Neural cell (in vitro differentiated cells): ENCODE measurements at regions not wholly inside any gene's neighbourhood (a gene's known extent, or its start where the extent isn't known, plus 50 kb on each side); places are given as distances from the start of the nearest gene placed in this dataset.

Experiments used
- H2AFZ ChIP-seq: fragments of 200-600, 300-800 bp; sonication (generic), shearing (Covaris generic); 2 replicates; pipeline ENCODE4 v1.6.0; 2014; ENCODE audit warnings: low read depth, mild to moderate bottlenecking, antibody characterized with exemption, low read length, moderate library complexity
- H3F3A ChIP-seq: fragments of 200-600 bp; shearing (Covaris generic); 2 replicates; pipeline ENCODE4 v1.6.1; 2016; ENCODE audit warnings: mild to moderate bottlenecking, moderate library complexity, mixed read lengths, antibody characterized with exemption, low read length; ENCODE audit not compliant: insufficient read depth, poor library complexity, severe bottlenecking
- H3K27ac ChIP-seq: fragments of 200-600, 300-800 bp; sonication (generic), shearing (Covaris generic); 2 replicates; pipeline ENCODE4 v1.5.1; 2014; ENCODE audit warnings: mild to moderate bottlenecking, low read length, moderate library complexity
- H3K27me3 ChIP-seq: fragments of 300-800, 200-600 bp; sonication (generic), shearing (Covaris generic); 2 replicates; pipeline ENCODE4 v1.6.0; 2014; ENCODE audit warnings: mild to moderate bottlenecking, low read depth, low read length, moderate library complexity; ENCODE audit not compliant: insufficient read depth
- H3K36me3 ChIP-seq: fragments of 300-800, 200-600 bp; sonication (generic), shearing (Covaris generic); 2 replicates; pipeline ENCODE4 v1.5.1; 2014; ENCODE audit warnings: mild to moderate bottlenecking, antibody characterized with exemption, low read length, moderate library complexity; ENCODE audit not compliant: insufficient read depth
- H3K4me2 ChIP-seq: fragments of 300-800, 200-600 bp; sonication (generic), shearing (Covaris generic); 2 replicates; pipeline ENCODE4 v1.6.0; 2014; ENCODE audit warnings: mild to moderate bottlenecking, low read length
- H3K4me3 ChIP-seq: fragments of 300-800, 200-600 bp; sonication (generic), shearing (Covaris generic); 2 replicates; pipeline ENCODE4 v1.5.1; 2014; ENCODE audit warnings: mild to moderate bottlenecking, low read length, moderate library complexity
- H3K79me2 ChIP-seq: fragments of 200-600 bp; shearing (Covaris generic); replicated peaks from 2 replicates; pipeline ENCODE4 v1.6.0; 2014; ENCODE audit warnings: mild to moderate bottlenecking, low read length, moderate library complexity; ENCODE audit not compliant: insufficient read depth
- H3K9ac ChIP-seq: fragments of 300-800, 200-600 bp; sonication (generic), shearing (Covaris generic); 2 replicates; pipeline ENCODE4 v1.6.1; 2016; ENCODE audit warnings: mild to moderate bottlenecking, low read length, mixed read lengths
- H3K9me2 ChIP-seq: fragments of 200-600 bp; shearing (Covaris generic); 2 replicates; pipeline ENCODE4 v1.6.1; 2016; ENCODE audit warnings: mild to moderate bottlenecking, low read length, mixed read lengths; ENCODE audit not compliant: insufficient read depth
- H3K9me3 ChIP-seq: fragments of 200-600, 300-800 bp; sonication (generic), shearing (Covaris generic); 2 replicates; pipeline ENCODE4 v1.6.1; 2016; ENCODE audit warnings: mild to moderate bottlenecking, mixed run types, low read length, moderate library complexity, mixed read lengths
- H4K20me1 ChIP-seq: fragments of 200-600 bp; shearing (Covaris generic); 2 replicates; pipeline ENCODE4 v1.6.1; 2016; ENCODE audit warnings: mild to moderate bottlenecking, mixed run types; ENCODE audit not compliant: insufficient read depth
- CTCF ChIP-seq: fragments of 450-650 bp; IDR thresholded peaks from 2 replicates; pipeline ENCODE4 v1.5.1; 2014; ENCODE audit warnings: antibody characterized with exemption, mild to moderate bottlenecking, moderate library complexity; ENCODE audit not compliant: poor library complexity, severe bottlenecking
- EP300 ChIP-seq: fragments of 450-650 bp; conservative IDR thresholded peaks from 2 replicates; pipeline ENCODE4 v1.6.1; 2014; ENCODE audit warnings: antibody characterized with exemption, mild to moderate bottlenecking, moderate library complexity; ENCODE audit not compliant: poor library complexity, severe bottlenecking
- EZH2 ChIP-seq: fragments of 200-600, 300-800 bp; shearing (Covaris generic), sonication (generic); IDR thresholded peaks from 2 replicates; pipeline ENCODE4 v1.6.1; 2014; ENCODE audit warnings: antibody characterized with exemption, low read length, borderline replicate concordance, mild to moderate bottlenecking; ENCODE audit not compliant: insufficient read depth, poor library complexity, severe bottlenecking
- MXI1 ChIP-seq: fragments of 450-650 bp; conservative IDR thresholded peaks from 2 replicates; pipeline ENCODE4 v1.6.1; 2014; ENCODE audit warnings: antibody characterized with exemption, mild to moderate bottlenecking; ENCODE audit not compliant: poor library complexity, severe bottlenecking
- POLR2AphosphoS5 ChIP-seq: IDR thresholded peaks from 2 replicates; pipeline ENCODE4 v1.6.1; 2012
- RAD21 ChIP-seq: fragments of 450-650 bp; conservative IDR thresholded peaks from 2 replicates; pipeline ENCODE4 v1.6.1; 2014; ENCODE audit warnings: antibody characterized with exemption, mild to moderate bottlenecking, moderate library complexity
- REST ChIP-seq: IDR thresholded peaks from 2 replicates; pipeline ENCODE4 v1.6.1; 2012; ENCODE audit warnings: borderline replicate concordance
- SMC3 ChIP-seq: fragments of 450-650 bp; conservative IDR thresholded peaks from 2 replicates; pipeline ENCODE4 v1.6.1; 2014; ENCODE audit warnings: antibody characterized with exemption, mild to moderate bottlenecking, moderate library complexity; ENCODE audit not compliant: poor library complexity
- TAF1 ChIP-seq: IDR thresholded peaks from 2 replicates; pipeline ENCODE4 v1.6.1; 2012; ENCODE audit warnings: low read depth

- Histone ChIP-seq H3K4me2 (no peak overlapping the region), H3K27me3 (no peaks in the 10 kb centered on the region), H3F3A (no peaks in the 10 kb centered on the region)
These were observed 1576.0 kb downstream of the RPA4 start for GRCh38 chrX:98459669-98460068.

GRCh38 chrX:98480606-98481005 is 1596.9 kb downstream of the RPA4 start:
- H3K27ac ChIP-seq, result peak overlapping the region; percentile 71
- no peaks in the 10 kb centered on the region for H3K36me3 ChIP-seq
- H3K27me3 ChIP-seq, result no peaks in the 10 kb centered on the region
- no peak overlapping the region for H2AFZ ChIP-seq
- no peak overlapping the region for H3K9ac ChIP-seq
- no peak overlapping the region for H3K4me3 ChIP-seq
- no peaks in the 10 kb centered on the region for H3K9me3 ChIP-seq
- no peaks in the 10 kb centered on the region for H3F3A ChIP-seq
- H3K4me2 ChIP-seq, result peak overlapping the region; percentile 19
- no peaks in the 10 kb centered on the region for H3K9me2 ChIP-seq
- H4K20me1 ChIP-seq, result no peaks in the 10 kb centered on the region
- no peaks in the 10 kb centered on the region for H3K79me2 ChIP-seq
- TF ChIP-seq EZH2, result no peak
- TF ChIP-seq REST, result no peak
- TF ChIP-seq RAD21, result no peak
- TF ChIP-seq CTCF, result no peak
- no peak for TF ChIP-seq SMC3
- TF ChIP-seq MXI1, result no peak
- TF ChIP-seq POLR2AphosphoS5, result no peak

More at GRCh38 chrX:98459669-98460068, 1576.0 kb downstream of the RPA4 start:
- H3K4me3 ChIP-seq, result no peak overlapping the region
- no peaks in the 10 kb centered on the region for H4K20me1 ChIP-seq
- no peaks in the 10 kb centered on the region for H3K9me3 ChIP-seq
- no peak for TF ChIP-seq CTCF
- no peak for TF ChIP-seq SMC3
- TF ChIP-seq POLR2AphosphoS5, result no peak
- no peak for TF ChIP-seq MXI1
- TF ChIP-seq EZH2, result no peak
- TF ChIP-seq TAF1, result no peak
- TF ChIP-seq EP300, result no peak
- no peak for TF ChIP-seq RAD21
- TF ChIP-seq REST, result no peak
- H3K27ac ChIP-seq, result no peak overlapping the region
- no peaks in the 10 kb centered on the region for H3K9me2 ChIP-seq
- no peaks in the 10 kb centered on the region for H3K36me3 ChIP-seq
- no peaks in the 10 kb centered on the region for H3K79me2 ChIP-seq
- H2AFZ ChIP-seq, result no peak overlapping the region
- H3K9ac ChIP-seq, result no peak overlapping the region
